B cell (primary cell): ENCODE measurements at regions not wholly inside any gene's neighbourhood (a gene's known extent, or its start where the extent isn't known, plus 50 kb on each side); places are given as distances from the start of the nearest gene placed in this dataset.

ENCODE experiments used
- EZH2 ChIP-seq: IDR thresholded peaks from 2 replicates; pipeline ENCODE4 v1.6.1; 2012; ENCODE audit warnings: borderline replicate concordance, low read depth, mild to moderate bottlenecking, moderate library complexity, low read length; ENCODE audit not compliant: insufficient read depth, poor library complexity, severe bottlenecking
- TF ChIP-seq, protein P1 (sequence below): fragments of 200-600 bp; IDR thresholded peaks from one replicate; pipeline ENCODE4 v1.8.0; 2022; ENCODE audit warnings: antibody characterized with exemption, mild to moderate bottlenecking

DNA sequence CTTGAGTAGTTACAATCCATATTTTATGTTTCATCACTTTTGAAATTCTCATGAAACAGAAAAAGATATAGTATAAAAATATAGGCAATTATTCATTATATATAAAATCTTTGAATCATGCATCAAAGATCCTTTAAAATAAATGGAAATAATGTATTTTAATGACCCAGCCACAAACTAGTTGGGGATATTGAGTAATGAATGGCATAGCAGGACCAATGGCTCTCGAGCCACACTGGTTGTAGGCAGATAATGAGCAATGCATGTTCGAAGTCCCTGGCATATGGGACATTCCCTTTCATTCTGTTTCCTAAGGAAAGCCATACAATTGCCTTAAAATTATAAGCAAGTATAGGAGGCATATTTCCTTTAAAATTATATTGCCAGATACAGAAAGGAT lies 107.4 kb upstream of the IL12A start:
- TF ChIP-seq, protein P1, sequence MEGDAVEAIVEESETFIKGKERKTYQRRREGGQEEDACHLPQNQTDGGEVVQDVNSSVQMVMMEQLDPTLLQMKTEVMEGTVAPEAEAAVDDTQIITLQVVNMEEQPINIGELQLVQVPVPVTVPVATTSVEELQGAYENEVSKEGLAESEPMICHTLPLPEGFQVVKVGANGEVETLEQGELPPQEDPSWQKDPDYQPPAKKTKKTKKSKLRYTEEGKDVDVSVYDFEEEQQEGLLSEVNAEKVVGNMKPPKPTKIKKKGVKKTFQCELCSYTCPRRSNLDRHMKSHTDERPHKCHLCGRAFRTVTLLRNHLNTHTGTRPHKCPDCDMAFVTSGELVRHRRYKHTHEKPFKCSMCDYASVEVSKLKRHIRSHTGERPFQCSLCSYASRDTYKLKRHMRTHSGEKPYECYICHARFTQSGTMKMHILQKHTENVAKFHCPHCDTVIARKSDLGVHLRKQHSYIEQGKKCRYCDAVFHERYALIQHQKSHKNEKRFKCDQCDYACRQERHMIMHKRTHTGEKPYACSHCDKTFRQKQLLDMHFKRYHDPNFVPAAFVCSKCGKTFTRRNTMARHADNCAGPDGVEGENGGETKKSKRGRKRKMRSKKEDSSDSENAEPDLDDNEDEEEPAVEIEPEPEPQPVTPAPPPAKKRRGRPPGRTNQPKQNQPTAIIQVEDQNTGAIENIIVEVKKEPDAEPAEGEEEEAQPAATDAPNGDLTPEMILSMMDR = no peak
- no peak for TF ChIP-seq EZH2
